DMS79 treated with DMSO at 0.1 percent for 48 hours (cell line): ENCODE measurements at regions not wholly inside any gene's neighbourhood (a gene's known extent, or its start where the extent isn't known, plus 50 kb on each side); places are given as distances from the start of the nearest gene placed in this dataset.
A peak's percentile ranks its signal among the peaks of the same experiment; 100 is the strongest.

Source experiments
- DNase-seq: peaks from one replicate; lab custom pipeline; 2025; lab: John Stamatoyannopoulos, UW

- peak; percentile 73 for DNase-seq
These were observed 155.0 kb upstream of the SERP2 start for GRCh38 chr13:44218501-44219240.

- DNase-seq, result no peak
These were observed 153.8 kb upstream of the SERP2 start for GRCh38 chr13:44219577-44220548.

- DNase-seq, result peak; percentile 56
These were observed 152.7 kb upstream of the SERP2 start for GRCh38 chr13:44220948-44221347.

- no peak for DNase-seq
These were observed 152.0 kb upstream of the SERP2 start for GRCh38 chr13:44221657-44222056.

DNA sequence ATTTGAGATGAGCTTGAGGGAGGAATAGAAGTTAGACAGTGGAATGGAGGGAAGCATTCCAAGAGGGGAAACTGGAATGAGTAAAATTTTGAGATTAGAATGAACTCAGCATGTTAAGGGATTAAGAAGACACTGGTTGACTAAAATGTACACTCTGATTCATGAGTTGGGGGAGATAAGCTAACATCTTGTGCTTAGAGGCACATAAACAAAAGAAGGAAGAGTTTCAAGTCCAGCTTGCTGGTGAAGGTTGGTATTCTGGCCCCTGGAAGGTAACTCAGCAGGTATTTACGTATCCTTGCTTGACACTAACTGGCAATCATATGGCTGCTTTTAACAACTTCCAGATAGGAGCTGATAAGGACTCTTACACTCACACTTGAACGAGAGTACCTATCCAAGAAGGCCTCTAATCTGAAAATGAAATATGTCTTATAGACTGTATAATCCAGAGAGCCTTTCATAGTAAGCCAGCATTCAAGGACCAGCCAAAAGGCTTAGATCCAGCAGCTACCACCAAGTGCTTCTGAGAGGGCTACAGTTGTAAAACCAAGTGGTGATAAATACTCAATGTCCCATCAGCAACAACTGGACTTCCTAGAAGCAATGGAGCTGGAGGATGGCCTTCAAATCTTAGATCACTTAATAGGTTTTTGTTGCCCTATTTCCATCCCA lies 149.7 kb upstream of the SERP2 start:
- peak; percentile 68 for DNase-seq

- no peak for DNase-seq
These were observed 149.0 kb upstream of the SERP2 start for GRCh38 chr13:44224450-44225149.

DNA sequence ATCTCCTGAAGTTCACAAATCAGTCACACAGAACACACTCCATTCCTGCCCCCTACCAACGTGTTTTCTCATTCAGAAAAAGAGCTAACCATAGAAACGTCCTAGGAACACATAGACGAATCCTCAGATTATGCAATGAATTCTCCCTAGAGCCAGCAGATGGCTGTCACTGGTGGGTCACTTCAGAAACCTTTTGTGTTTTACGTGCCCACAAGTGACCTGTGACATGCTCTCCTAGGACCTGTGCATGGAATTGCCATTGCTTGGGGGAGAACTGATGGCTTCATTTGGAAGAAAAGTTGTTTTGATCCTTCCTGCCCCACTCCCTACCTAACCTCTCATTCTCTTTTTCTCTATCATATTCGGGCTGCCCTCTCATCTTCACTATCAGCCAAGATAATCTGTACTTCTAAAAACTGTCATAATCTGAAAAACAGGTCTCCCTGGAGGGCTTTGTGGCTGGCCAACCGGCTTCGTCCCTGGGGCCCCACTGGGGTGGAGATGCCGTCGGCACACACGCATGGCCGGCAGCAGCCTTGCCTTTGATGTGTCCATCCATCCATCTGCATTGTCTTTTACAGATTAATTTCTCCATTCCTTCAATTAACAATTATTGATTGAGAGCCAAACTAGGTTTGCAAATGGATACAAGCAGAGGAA lies 144.1 kb upstream of the SERP2 start:
- DNase-seq, result no peak

GRCh38 chr13:44230071-44230470 lies 143.6 kb upstream of the SERP2 start:
- DNase-seq, result no peak

DNA sequence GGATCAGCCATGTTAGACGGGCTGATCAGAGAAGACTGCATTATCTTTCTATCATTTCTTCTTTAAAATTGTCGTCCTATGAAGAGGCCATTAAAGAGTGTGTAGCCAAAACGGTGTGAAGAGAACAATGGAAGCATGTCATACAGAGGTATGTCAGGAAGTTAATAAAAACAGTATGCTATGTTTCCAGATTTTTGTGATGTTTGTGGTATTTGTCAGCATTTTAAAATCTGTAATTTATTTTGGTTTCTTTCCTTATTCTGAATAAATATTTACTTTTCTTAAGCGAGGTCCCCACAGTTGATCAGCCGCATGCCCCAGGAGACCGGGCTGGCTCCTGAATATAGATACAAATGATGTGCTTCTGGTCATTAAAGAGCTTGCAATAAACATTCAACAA lies 142.9 kb upstream of the SERP2 start:
- DNase-seq, result no peak

GRCh38 chr13:44231786-44232516 lies 141.7 kb upstream of the SERP2 start:
- DNase-seq, result no peak

- no peak for DNase-seq
These were observed 140.8 kb upstream of the SERP2 start for GRCh38 chr13:44232774-44233173.

- no peak for DNase-seq
These were observed 139.1 kb upstream of the SERP2 start for GRCh38 chr13:44234566-44234965.

DNA sequence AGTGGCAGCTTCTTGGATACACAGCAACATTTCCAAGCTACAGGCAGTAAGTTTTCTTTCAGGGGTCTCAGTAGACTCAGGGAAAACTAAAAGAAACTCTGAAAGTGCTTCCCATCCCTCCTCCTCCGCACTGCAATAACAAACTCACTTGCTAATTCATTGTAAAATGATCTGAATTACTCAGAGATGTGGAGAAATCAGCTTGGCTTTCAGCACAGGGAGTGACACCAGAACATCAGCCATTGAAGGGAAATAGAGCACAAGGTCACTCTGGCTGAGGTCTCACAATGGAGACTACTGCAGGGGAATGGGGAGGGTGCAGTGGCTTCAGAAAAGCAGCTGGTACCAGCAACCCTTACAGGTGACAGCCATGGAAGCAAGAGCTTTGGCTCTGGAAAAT lies 137.3 kb upstream of the SERP2 start:
- no peak for DNase-seq

- no peak for DNase-seq
These were observed 136.8 kb upstream of the SERP2 start for GRCh38 chr13:44236801-44237207.

DNA sequence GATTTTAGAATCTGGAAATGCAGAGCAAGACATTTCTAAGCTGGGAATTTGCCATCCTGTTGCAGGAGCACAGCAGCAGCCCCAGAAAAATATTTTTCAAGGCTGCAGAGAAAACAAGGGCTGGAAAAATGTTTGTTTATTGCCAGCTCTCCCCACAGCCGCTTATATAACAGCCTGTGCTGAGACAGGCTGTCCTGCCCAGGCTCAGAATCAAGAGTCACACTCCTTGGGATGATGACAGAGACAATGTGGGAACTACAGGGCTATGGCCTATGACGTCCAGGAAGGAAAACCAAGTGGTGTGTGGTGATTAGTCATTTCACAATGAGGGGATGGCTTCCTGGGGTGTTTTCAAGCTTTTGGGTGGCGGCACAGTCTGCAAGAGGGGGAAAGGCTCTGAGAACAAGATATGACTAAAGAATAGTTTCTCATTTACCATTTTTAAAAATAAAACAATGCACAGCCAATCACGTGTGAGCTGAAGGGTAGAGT lies 136.3 kb upstream of the SERP2 start:
- no peak for DNase-seq

DNA sequence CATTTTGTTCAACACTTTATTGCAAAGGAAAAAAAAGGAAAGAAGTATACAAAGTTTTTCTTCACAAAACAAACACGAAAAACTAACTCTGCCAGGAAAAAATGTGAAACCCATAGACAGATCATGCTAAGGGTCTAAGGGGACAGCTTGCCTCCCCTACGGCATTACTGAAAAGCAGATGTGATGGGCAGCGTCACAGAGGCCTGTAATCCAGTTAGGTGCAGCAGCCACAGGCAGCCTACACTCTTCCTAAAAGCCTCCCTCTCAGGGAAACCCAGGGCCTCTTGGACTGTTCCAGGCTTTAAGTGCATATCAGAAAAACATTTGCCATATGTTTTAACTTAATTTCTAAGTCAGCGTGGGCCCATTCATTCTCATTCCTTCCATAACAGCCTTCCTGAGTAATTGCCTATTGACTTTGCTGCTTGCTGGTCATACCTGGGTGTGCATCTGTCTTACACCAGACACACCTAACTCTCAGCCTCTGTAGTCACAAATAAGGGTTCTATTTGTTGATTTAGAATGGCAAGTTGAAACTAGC lies 135.7 kb upstream of the SERP2 start:
- no peak for DNase-seq

- DNase-seq, result no peak
These were observed 132.9 kb upstream of the SERP2 start for GRCh38 chr13:44240611-44241145.

DNA sequence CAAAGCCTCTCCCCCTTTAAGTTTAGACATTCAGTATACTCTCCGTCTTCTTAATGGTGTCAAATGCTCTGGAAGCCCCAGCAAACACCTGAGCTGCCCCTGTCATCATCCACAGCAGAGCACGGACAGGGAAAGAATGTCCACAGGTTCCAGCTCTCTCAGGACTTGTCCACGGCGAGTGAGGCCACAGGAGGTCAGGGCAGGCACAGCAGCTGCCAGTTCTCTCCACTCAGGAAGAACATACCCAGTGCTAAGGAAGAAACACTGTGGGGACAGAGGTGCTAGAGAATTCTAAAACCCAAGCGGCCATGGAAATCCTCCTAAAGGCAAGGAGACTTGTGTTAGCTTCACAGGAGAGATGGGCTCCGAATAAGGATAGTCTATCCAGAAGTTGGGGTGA lies 132.0 kb upstream of the SERP2 start:
- no peak for DNase-seq

DNA sequence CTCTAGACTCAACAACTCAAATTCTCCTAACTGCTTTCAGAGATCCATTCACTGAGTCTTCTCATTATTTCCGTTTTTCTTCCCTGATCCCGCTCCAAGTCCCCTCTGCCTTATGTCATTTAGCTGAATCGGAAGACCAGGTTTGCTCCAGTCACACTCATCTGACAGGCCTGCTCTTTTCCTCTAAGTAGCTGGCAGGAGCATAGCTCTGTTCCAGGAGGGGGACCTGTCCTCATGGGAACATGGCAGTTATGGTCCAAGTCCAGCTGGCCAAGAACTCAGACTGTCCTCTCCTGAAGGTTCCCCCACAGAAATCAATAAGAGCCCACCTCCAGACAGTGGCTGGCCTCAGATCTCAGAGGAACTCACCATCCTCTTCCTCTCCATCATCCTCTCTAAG lies 130.9 kb upstream of the SERP2 start:
- no peak for DNase-seq
